H1 (cell line): ENCODE measurements at regions not wholly inside any gene's neighbourhood (a gene's known extent, or its start where the extent isn't known, plus 50 kb on each side); places are given as distances from the start of the nearest gene placed in this dataset.

Experiments used
- RBBP5 ChIP-seq: IDR thresholded peaks from 2 replicates; pipeline ENCODE4 v1.7.1; 2012; ENCODE audit warnings: low read depth, mild to moderate bottlenecking, inconsistent platforms, low read length, moderate library complexity, borderline replicate concordance
- RXRA ChIP-seq: IDR thresholded peaks from 2 replicates; pipeline ENCODE4 v1.6.1; 2011; ENCODE audit warnings: low read depth, mild to moderate bottlenecking, low read length, moderate library complexity; ENCODE audit not compliant: insufficient read depth
- TF ChIP-seq, protein P1 (sequence below): IDR thresholded peaks from 2 replicates; pipeline ENCODE4 v1.6.1; 2011; ENCODE audit warnings: low read length, improper control_type of control experiment

GRCh38 chr6:14555804-14556203 is 438.2 kb downstream of the CD83 start (continued):
- TF ChIP-seq RXRA: no peak
- TF ChIP-seq, protein P1, sequence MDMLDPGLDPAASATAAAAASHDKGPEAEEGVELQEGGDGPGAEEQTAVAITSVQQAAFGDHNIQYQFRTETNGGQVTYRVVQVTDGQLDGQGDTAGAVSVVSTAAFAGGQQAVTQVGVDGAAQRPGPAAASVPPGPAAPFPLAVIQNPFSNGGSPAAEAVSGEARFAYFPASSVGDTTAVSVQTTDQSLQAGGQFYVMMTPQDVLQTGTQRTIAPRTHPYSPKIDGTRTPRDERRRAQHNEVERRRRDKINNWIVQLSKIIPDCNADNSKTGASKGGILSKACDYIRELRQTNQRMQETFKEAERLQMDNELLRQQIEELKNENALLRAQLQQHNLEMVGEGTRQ: no peak
- no peak for TF ChIP-seq RBBP5
